ENCODE measurements at regions not wholly inside any gene's neighbourhood (a gene's known extent, or its start where the extent isn't known, plus 50 kb on each side); places are given as distances from the start of the nearest gene placed in this dataset.
"Not testable (repeated sequence)": the region's sequence is repeated elsewhere in the genome, so short reads cannot be mapped to it uniquely, and the experiment has no call there.

DNA sequence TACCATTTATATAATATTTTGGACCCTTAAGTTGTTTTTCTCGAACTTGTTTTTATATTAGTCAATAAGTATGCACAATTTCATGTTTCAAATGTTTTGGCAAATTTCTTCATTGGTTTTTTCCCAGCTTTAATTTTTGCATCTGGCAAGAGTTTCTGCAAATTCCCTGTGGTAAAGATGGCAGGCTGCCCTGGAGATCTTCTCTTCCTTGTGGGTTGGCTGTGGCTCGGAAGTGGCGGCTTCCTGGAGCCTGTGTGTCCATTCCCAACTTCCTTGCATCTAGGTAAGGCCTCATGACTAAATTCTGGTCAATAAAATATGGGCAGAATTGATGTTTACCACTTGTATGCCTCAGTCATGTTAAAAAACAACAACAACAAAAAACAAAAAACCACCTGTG is 818.6 kb downstream of the EPHA4 start:
- DNase-seq = no peak

DNA sequence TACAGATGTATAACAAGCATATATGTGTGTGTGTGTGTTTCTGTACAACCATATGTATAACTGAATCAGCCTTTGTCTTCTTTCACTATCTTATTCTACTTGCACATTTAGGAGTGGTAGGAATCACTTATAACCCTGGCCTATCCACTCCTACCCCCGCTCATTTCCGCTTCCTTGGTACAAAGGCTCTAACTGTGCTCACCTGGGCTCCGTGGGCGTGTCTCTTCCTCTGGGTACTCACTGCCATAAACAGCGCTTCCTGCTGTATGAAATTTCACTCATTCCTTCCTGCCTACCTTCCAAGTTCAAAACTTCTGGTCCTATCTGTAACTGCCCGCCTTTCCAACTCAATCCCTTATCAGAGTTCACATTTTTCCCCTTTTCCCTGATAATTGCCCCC is 815.5 kb downstream of the EPHA4 start:
- peak; percentile 49 for DNase-seq

GRCh38 chr2:220758376-220758775 is 813.7 kb downstream of the EPHA4 start:
- DNase-seq = not testable (repeated sequence)

GRCh38 chr2:220764171-220764570 is 807.9 kb downstream of the EPHA4 start:
- DNase-seq = peak; percentile 77

DNA sequence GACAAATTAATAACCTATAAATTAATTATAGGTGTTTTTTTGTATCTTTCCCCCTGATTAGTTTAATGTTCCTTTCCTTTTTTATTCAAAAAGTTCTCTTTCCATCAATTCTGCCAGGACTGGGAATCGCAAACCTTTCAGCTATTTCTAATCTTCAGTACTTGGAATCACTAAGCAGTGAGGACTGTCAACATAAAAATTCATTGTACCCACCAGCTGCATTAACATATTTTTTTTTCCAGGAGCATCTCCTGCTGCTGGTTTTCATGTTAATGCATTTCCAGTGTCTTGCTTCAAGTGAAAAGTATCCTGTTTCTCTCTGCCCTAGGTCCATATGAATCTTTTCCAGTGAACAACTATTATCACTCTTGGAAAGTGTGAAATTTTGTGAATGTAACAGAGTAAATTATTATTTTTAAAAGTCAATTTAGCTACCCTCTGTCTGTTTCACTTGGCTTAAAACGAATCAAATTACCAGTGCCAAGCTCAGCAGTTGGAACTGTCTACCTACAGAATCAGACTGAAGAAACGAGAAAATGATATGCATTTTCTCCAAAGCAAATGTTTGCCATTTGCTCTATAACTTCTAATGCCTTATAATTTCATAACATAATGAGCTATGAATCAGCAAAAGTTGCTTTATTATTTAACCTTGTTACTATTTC is 804.4 kb downstream of the EPHA4 start:
- peak; percentile 14 for DNase-seq

DNA sequence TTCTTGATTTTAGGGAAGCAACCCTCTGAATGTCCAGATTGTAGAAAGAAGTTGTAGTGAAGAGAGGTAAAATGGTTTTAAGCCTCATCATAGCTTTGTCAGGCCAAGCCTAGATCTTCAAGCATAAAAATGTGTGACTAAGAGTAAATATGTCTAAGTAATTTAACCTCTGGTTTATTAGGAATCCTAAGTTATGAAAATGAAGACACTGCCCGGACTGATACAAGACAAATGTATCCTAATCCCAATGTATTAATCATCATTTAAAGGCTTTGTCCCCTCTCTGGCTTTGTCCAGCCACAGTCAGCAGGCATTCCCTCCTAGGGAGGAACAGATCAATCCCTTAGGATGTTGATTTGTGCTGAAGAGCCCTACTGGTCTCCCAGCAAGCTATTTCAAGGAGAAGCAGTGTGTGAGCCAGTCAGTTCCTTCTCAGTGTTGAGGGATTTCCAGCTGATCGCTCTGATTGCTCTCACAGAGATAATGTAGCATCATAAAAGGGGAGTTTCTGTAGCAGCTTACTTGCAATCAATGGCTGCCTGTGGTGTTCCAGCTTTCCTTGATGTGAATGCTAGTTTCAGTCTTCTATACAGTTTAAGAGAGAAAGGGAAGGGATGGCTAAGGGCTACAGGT is 796.1 kb downstream of the EPHA4 start:
- DNase-seq = peak; percentile 24

- not testable (repeated sequence) for DNase-seq
Observed at GRCh38 chr2:220779076-220779475, 793.0 kb downstream of the EPHA4 start.

DNA sequence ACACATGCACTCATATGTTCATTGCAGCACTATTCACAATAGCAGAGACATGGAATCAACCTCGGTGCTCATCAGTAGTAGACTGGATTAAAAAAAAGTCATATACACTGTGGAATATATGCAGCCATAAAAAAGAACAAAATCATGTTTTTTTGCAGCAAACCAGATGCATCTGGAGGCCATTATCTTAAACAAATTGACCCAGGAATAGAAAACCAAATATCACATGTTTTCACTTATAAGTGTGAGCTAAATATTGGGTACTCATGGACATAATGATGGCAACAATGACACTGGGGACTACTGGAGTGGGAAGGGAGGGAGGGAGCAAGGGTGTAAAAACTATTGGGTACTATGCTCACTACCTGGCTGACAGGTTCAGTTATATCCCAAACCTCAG is 792.6 kb downstream of the EPHA4 start:
- no peak for DNase-seq

DNA sequence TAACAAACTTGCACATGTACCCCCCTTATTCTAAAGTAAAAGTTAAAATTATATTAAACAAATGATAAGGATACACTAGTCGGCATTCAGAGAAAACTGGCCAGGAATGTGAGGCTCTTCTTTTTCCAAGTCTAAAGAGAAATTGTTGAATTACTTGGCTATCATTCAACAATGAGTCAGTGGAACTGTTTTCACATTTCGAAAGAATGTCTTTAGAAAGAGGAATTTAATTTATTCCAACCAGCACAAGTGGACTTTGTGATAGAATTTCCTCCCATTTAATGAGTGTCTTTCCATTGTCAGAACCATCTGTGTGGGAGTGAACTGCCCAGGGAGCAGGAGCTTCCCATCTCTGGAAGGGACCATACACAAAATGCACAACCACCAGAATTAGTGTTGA is 792.2 kb downstream of the EPHA4 start:
- DNase-seq = no peak

DNA sequence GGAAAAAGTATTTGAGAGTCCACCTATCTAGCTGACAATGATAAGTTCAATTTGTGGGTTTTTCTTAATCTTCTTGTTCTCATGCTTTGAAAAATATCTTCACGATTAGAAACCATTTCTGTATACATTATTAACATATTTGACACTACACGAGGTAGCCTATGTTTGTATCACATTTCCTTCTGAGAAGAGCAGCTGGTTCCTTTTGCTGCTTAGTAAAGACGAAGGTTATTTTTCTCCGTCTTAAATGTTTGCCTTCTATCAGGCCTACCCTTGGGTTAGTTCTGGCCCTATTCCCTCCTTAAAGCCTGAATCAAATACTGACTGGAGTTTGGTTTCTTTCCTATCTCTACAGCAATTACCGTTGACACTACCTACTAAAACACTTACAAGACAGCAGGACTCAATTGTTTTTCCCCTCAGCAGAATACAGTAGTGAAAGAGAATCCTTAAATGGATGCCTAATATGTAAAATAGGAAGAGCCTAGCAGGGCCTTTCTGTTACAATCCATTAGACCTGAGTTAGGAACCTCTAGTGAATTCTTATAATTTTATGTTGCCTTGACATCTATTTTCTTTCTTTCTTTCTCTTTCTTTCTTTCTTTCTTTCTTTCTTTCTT is 790.4 kb downstream of the EPHA4 start:
- DNase-seq = no peak

- DNase-seq = no peak
Observed at GRCh38 chr2:220782609-220783113, 789.4 kb downstream of the EPHA4 start.

DNA sequence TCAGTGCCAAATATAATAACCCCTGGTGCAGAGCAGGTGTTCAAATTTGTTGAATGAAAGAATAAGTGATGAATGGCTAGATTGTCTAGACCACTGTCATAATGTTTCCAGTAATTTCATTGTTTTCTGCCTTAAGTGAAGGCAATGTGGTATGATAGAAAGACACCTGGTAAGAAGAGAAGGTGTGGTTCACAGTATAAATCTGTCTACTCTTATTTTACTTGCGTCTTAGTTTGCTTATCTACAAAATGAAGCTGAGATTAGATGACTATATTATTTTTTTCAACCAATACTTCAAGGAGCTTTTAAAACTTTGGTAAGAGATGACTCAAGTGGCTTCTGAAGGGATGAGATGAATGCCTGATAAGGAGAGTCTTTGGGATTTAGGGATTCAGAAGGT is 788.4 kb downstream of the EPHA4 start:
- DNase-seq = peak; percentile 83

GRCh38 chr2:220785178-220785577 is 786.9 kb downstream of the EPHA4 start:
- DNase-seq = peak; percentile 66

DNA sequence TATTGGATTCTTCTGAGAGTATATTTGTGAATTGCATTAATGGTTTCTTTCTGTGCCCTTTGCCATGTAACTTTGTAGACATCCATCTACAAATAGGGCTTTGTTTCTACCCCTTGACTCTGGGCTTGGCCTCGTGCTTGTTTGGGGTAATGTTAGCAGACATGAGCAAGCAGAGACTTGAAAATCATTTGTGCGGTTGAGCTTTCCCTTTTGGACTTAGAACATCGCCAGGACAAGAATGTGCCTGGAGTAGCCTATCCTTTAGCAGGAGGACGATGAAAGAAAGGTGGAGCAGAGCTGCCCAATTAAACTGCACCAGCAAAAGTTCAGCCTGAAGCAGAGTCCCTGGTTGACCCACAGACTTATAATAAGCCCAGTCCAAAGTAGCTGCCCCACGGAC is 785.9 kb downstream of the EPHA4 start:
- no peak for DNase-seq

DNA sequence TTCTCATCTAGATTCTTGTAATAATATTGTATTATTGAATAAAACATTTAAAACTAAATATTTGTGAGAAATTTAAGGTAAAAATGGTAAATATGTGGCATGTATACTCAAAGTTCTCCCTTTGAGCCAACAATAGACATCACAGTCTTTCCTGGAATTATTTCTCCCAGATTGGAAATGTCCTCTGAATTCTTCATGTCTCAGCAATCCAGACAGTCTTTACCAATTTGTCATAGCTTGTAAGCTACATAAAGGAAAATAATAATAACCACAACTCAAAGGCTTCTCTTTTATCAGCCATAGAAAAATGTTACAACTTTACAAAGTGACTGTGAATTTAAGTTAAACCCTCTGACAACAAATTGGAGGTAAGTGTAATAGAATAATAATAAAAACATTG is 784.9 kb downstream of the EPHA4 start:
- no peak for DNase-seq

- DNase-seq = no peak
Observed at GRCh38 chr2:220789961-220790360, 782.1 kb downstream of the EPHA4 start.

DNA sequence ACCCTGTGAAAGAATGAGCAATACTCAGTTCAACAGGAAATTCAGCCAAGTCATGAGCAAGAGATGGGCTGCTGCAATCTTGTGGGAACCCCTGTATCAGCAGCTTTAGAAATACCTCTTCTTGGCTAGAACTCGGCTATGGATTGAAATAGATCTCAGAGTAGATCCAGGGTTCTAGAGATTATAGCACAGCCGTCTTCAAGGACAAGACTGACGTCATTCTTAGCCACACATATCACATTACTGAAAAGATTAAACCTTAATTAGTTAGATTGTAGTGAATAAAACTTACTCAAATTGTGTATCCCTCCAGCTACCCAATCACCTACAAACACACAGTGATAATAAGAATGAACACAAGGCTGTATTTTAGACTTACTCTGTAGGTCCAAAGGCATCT is 776.4 kb downstream of the EPHA4 start:
- DNase-seq = no peak

GRCh38 chr2:220811115-220811514 is 761.0 kb downstream of the EPHA4 start:
- DNase-seq = no peak

- DNase-seq = peak; percentile 33
Observed at GRCh38 chr2:220811952-220812570, 760.0 kb downstream of the EPHA4 start.

GRCh38 chr2:220814441-220814840 is 757.7 kb downstream of the EPHA4 start:
- no peak for DNase-seq

DNA sequence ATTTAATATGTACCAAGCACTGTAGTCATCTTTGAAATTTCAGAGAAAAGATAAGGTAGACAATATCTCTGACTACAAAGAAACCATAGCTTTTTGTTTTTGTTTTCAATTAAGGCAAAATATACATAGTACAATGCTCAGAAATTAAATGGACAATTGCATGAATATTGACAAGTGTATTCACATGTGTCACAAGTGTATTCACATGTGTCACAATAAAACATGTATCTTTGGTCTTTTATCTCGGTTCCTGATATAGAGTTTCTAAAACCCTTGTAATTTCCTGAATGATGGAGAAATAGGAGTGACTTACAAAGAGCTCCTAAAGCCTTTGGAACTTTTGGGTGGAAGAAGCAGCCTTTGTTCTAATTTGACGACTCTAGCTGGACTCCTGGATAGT is 756.4 kb downstream of the EPHA4 start:
- DNase-seq = no peak

DNA sequence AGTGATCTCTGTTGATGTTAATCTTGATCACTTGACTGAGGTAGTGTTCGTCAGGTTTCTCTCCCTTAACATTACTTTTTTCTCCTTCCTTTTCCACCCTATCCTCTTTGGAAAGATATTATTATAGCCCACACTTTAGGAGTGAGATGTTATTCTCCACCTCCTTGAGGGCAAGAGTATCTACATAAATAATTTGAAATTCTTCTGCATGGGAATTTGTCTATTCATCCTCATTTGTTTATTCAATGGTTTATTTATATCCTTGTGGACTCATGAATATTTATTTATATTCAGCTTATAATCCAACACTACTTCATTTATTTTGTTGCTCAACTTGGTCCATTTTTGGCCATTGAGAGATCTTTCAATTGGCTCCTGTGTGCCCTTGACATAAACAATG is 750.4 kb downstream of the EPHA4 start:
- no peak for DNase-seq

- DNase-seq = not testable (repeated sequence)
Observed at GRCh38 chr2:220823590-220823989, 748.5 kb downstream of the EPHA4 start.

DNA sequence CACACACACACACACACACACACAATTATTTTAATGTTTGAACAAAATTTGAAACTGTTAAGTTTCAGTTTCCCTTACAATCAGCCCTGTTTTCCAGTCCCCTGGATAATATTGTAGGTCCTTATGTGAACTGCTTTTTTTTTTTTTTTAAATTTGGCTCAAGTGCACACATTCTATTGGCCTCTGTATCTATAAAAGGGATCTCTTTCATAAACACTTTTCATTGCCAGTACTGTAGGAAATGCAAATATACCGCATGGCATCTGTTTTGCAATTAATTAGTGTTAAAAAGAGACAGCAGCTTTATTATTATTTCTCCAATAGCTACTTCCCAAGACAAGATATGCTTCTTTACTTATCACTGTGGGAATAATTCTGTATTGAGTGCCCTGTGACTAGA is 738.7 kb downstream of the EPHA4 start:
- DNase-seq = no peak
